HL-60 (cell line): ENCODE measurements at regions not wholly inside any gene's neighbourhood (a gene's known extent, or its start where the extent isn't known, plus 50 kb on each side); places are given as distances from the start of the nearest gene placed in this dataset.

Experiments used
- DNase-seq, 2 experiments: peaks; one replicate each; pipeline ENCODE4 v3.0.0-alpha.2; 2010 to 2020; ENCODE audit warnings: low read depth in 1 of 2, low spot score in 1 of 2
- H3K27ac ChIP-seq: fragments of 250-450 bp; sonication (Bioruptor Pico); replicated peaks from 2 replicates; pipeline ENCODE4 v1.5.1; 2020; ENCODE audit warnings: mild to moderate bottlenecking, moderate library complexity
- H3K27me3 ChIP-seq: fragments of 250-450 bp; sonication (Bioruptor Pico); 2 replicates; pipeline ENCODE4 v1.5.1; 2021; ENCODE audit warnings: mild to moderate bottlenecking, moderate library complexity; ENCODE audit not compliant: insufficient read depth, poor library complexity, severe bottlenecking
- H3K4me3 ChIP-seq: replicated peaks from 2 replicates; pipeline ENCODE4 v1.5.1; 2011; ENCODE audit warnings: mild to moderate bottlenecking, control low read depth, low read length; ENCODE audit not compliant: insufficient read depth
- CTCF ChIP-seq: IDR thresholded peaks from one replicate; pipeline ENCODE4 v1.5.1; 2011; ENCODE audit warnings: low read length, control low read depth, inconsistent platforms; ENCODE audit not compliant: insufficient read depth
- GABPA ChIP-seq: IDR thresholded peaks from 2 replicates; pipeline ENCODE4 v1.6.1; 2012; ENCODE audit warnings: low read depth
- POLR2AphosphoS5 ChIP-seq: IDR thresholded peaks from 2 replicates; pipeline ENCODE4 v1.6.1; 2012; ENCODE audit warnings: low read depth
- REST ChIP-seq: IDR thresholded peaks from 2 replicates; pipeline ENCODE4 v1.6.1; 2012; ENCODE audit warnings: low read depth; ENCODE audit not compliant: insufficient replicate concordance
- SPI1 ChIP-seq: IDR thresholded peaks from 2 replicates; pipeline ENCODE4 v1.6.1; 2012; ENCODE audit warnings: low read depth, mild to moderate bottlenecking, borderline replicate concordance

GRCh38 chr5:2919310-2920018 is 168.0 kb upstream of the IRX2 start:
- Histone ChIP-seq H3K4me3 (no peak overlapping the region), H3K27ac (no peak overlapping the region), H3K27me3 (no peaks in the 10 kb centered on the region)
- DNase-seq = no peak
- no peak for TF ChIP-seq CTCF
- TF ChIP-seq SPI1 = no peak
- TF ChIP-seq GABPA = no peak
- no peak for TF ChIP-seq REST
- TF ChIP-seq POLR2AphosphoS5 = no peak

GRCh38 chr5:2917524-2917923 is 166.0 kb upstream of the IRX2 start:
- H3K27me3 ChIP-seq = no peaks in the 10 kb centered on the region

More at GRCh38 chr5:2917524-2917923, 166.0 kb upstream of the IRX2 start:
- no peak for DNase-seq
- Histone ChIP-seq H3K4me3 (no peak overlapping the region), H3K27ac (no peak overlapping the region)
- TF ChIP-seq GABPA (no peak), REST (no peak), CTCF (no peak), SPI1 (no peak), POLR2AphosphoS5 (no peak)
